ENCODE measurements at regions not wholly inside any gene's neighbourhood (a gene's known extent, or its start where the extent isn't known, plus 50 kb on each side); places are given as distances from the start of the nearest gene placed in this dataset.
A peak's percentile ranks its signal among the peaks of the same experiment; 100 is the strongest.

- no peak for DNase-seq
These were observed 244.3 kb upstream of the NWD2 start for GRCh38 chr4:37000281-37000680.

GRCh38 chr4:37001688-37002436 is 242.7 kb upstream of the NWD2 start:
- DNase-seq, result no peak

GRCh38 chr4:37002625-37003024 is 241.9 kb upstream of the NWD2 start:
- no peak for DNase-seq

GRCh38 chr4:37008199-37008598 is 236.3 kb upstream of the NWD2 start:
- DNase-seq, result peak; percentile 75

GRCh38 chr4:37014584-37014983 is 230.0 kb upstream of the NWD2 start:
- no peak for DNase-seq

GRCh38 chr4:37015391-37015790 is 229.2 kb upstream of the NWD2 start:
- DNase-seq, result no peak

GRCh38 chr4:37023504-37023903 is 221.0 kb upstream of the NWD2 start:
- DNase-seq, result no peak

GRCh38 chr4:37023996-37024395 is 220.5 kb upstream of the NWD2 start:
- no peak for DNase-seq

GRCh38 chr4:37040816-37041215 is 203.7 kb upstream of the NWD2 start:
- peak; percentile 3 for DNase-seq

GRCh38 chr4:37043342-37043741 is 201.2 kb upstream of the NWD2 start:
- DNase-seq, result no peak

GRCh38 chr4:37051111-37051510 is 193.4 kb upstream of the NWD2 start:
- no peak for DNase-seq

- no peak for DNase-seq
These were observed 192.7 kb upstream of the NWD2 start for GRCh38 chr4:37051866-37052265.

GRCh38 chr4:37054531-37055077 is 189.9 kb upstream of the NWD2 start:
- no peak for DNase-seq

GRCh38 chr4:37058826-37059225 is 185.7 kb upstream of the NWD2 start:
- DNase-seq, result no peak

GRCh38 chr4:37066159-37066558 is 178.4 kb upstream of the NWD2 start:
- no peak for DNase-seq

- no peak for DNase-seq
These were observed 176.0 kb upstream of the NWD2 start for GRCh38 chr4:37068580-37068979.

- DNase-seq, result no peak
These were observed 174.5 kb upstream of the NWD2 start for GRCh38 chr4:37070041-37070440.

GRCh38 chr4:37071576-37071975 is 173.0 kb upstream of the NWD2 start:
- no peak for DNase-seq

- no peak for DNase-seq
These were observed 171.2 kb upstream of the NWD2 start for GRCh38 chr4:37073226-37073840.

GRCh38 chr4:37082912-37083311 is 161.6 kb upstream of the NWD2 start:
- DNase-seq, result no peak

GRCh38 chr4:37095925-37096324 is 148.6 kb upstream of the NWD2 start:
- DNase-seq, result no peak

- DNase-seq, result no peak
These were observed 143.4 kb upstream of the NWD2 start for GRCh38 chr4:37101182-37101581.

GRCh38 chr4:37101686-37102085 is 142.9 kb upstream of the NWD2 start:
- no peak for DNase-seq

- no peak for DNase-seq
These were observed 134.8 kb upstream of the NWD2 start for GRCh38 chr4:37109756-37110155.

- DNase-seq, result peak; percentile 2
These were observed 119.7 kb upstream of the NWD2 start for GRCh38 chr4:37124800-37125199.
